ENCODE measurements at regions not wholly inside any gene's neighbourhood (a gene's known extent, or its start where the extent isn't known, plus 50 kb on each side); places are given as distances from the start of the nearest gene placed in this dataset.

- Histone ChIP-seq H3K4me1 (ENCODE audit: insufficient read depth) (no peaks in the 10 kb centered on the region), H3K79me2 (no peaks in the 10 kb centered on the region), H2AFZ (no peak overlapping the region), H3K9me2 (replicated peaks; ENCODE audit: insufficient read depth) (no peaks in the 10 kb centered on the region), H3K4me3 (no peak overlapping the region), H4K20me1 (ENCODE audit: insufficient read depth, poor library complexity, severe bottlenecking) (no peaks in the 10 kb centered on the region), H3K27me3 (no peaks in the 10 kb centered on the region), H3K27ac (no peak overlapping the region), H3K9me3 (ENCODE audit: low read depth) (no peaks in the 10 kb centered on the region), H3K4me2 (no peak overlapping the region), H3K36me3 (replicated peaks; ENCODE audit: insufficient read depth, low read depth) (no peaks in the 10 kb centered on the region)
- no peak for DNase-seq (ENCODE audit: low spot score)
- WGBS (ENCODE audit: low lambda C conversion rate, missing lambda C conversion rate) = 93% methylated on average over 3 of the region's 3 CpGs
- TF ChIP-seq CTCF (IDR thresholded peaks at IDR 0.05; ENCODE audit: poor library complexity) (no peak), EZH2 (IDR thresholded peaks at IDR 0.05; ENCODE audit: borderline replicate concordance) (no peak), EZH2phosphoT487 (IDR thresholded peaks at IDR 0.05; ENCODE audit: low read depth, severe bottlenecking, unreplicated experiment) (no peak)
Measured at GRCh38 chr7:10473569-10473968, 500.1 kb upstream of the PHF14 start.

- Histone ChIP-seq H3K4me3 (no peak overlapping the region), H3K9me3 (ENCODE audit: low read depth) (no peaks in the 10 kb centered on the region), H3K27ac (no peak overlapping the region), H3K79me2 (no peaks in the 10 kb centered on the region), H4K20me1 (ENCODE audit: insufficient read depth, poor library complexity, severe bottlenecking) (no peaks in the 10 kb centered on the region), H3K9me2 (replicated peaks; ENCODE audit: insufficient read depth) (no peaks in the 10 kb centered on the region), H3K36me3 (replicated peaks; ENCODE audit: insufficient read depth, low read depth) (no peaks in the 10 kb centered on the region), H3K4me1 (ENCODE audit: insufficient read depth) (no peaks in the 10 kb centered on the region), H3K27me3 (no peaks in the 10 kb centered on the region), H3K4me2 (no peak overlapping the region), H2AFZ (no peak overlapping the region)
- WGBS (ENCODE audit: low lambda C conversion rate, missing lambda C conversion rate) = 84% methylated on average over 3 of the region's 3 CpGs
- TF ChIP-seq CTCF (IDR thresholded peaks at IDR 0.05; ENCODE audit: poor library complexity) (no peak), EZH2 (IDR thresholded peaks at IDR 0.05; ENCODE audit: borderline replicate concordance) (no peak), EZH2phosphoT487 (IDR thresholded peaks at IDR 0.05; ENCODE audit: low read depth, severe bottlenecking, unreplicated experiment) (no peak)
- DNase-seq (ENCODE audit: low spot score) = no peak
Measured at GRCh38 chr7:10474048-10474447, 499.6 kb upstream of the PHF14 start.

GRCh38 chr7:10475940-10476641 lies 497.6 kb upstream of the PHF14 start:
- no peaks in the 10 kb centered on the region for H3K36me3 ChIP-seq (replicated peaks; ENCODE audit: insufficient read depth, low read depth)
- no peaks in the 10 kb centered on the region for H3K9me2 ChIP-seq (replicated peaks; ENCODE audit: insufficient read depth)
- H3K27ac ChIP-seq = no peak overlapping the region
- H2AFZ ChIP-seq = no peak overlapping the region
- DNase-seq (ENCODE audit: low spot score) = no peak
- TF ChIP-seq EZH2 (IDR thresholded peaks at IDR 0.05; ENCODE audit: borderline replicate concordance) (no peak), EZH2phosphoT487 (IDR thresholded peaks at IDR 0.05; ENCODE audit: low read depth, severe bottlenecking, unreplicated experiment) (no peak), CTCF (IDR thresholded peaks at IDR 0.05; ENCODE audit: poor library complexity) (no peak)
- 89% methylated on average over 20 of the region's 20 CpGs for WGBS (ENCODE audit: low lambda C conversion rate, missing lambda C conversion rate)
- no peaks in the 10 kb centered on the region for H3K79me2 ChIP-seq
- H3K4me2 ChIP-seq = no peak overlapping the region
- H3K4me1 ChIP-seq (ENCODE audit: insufficient read depth) = no peaks in the 10 kb centered on the region
- H3K27me3 ChIP-seq = no peaks in the 10 kb centered on the region
- no peaks in the 10 kb centered on the region for H3K9me3 ChIP-seq (ENCODE audit: low read depth)
- no peaks in the 10 kb centered on the region for H4K20me1 ChIP-seq (ENCODE audit: insufficient read depth, poor library complexity, severe bottlenecking)
- H3K4me3 ChIP-seq = no peak overlapping the region

Data from hepatocyte (in vitro differentiated cells).